SK-N-SH treated with all-trans-retinoic acid at 6 μM for 48 hours (cell line): ENCODE measurements at regions not wholly inside any gene's neighbourhood (a gene's known extent, or its start where the extent isn't known, plus 50 kb on each side); places are given as distances from the start of the nearest gene placed in this dataset.

Source experiments
- ATAC-seq: fragments of 200-7000 bp; cut with Tn5 transposase; 3 replicates; pipeline ENCODE4 v1.9.1; 2020; ENCODE audit warnings: mild to moderate bottlenecking, moderate library complexity
- ARNTL ChIP-seq: fragments of 450-650 bp; formaldehyde crosslinking; IDR thresholded peaks from 2 replicates; pipeline ENCODE4 v1.5.0; 2020; ENCODE audit warnings: low read depth, mild to moderate bottlenecking, moderate library complexity, borderline replicate concordance
- BACH2 ChIP-seq: fragments of 250-450 bp; sonication (Bioruptor Pico); IDR thresholded peaks from 2 replicates; pipeline ENCODE4 v1.9.0; 2021; ENCODE audit warnings: mild to moderate bottlenecking, borderline replicate concordance
- CSDC2 ChIP-seq: fragments of 250-450 bp; sonication (Bioruptor Pico); IDR thresholded peaks from 2 replicates; pipeline ENCODE4 v1.5.0; 2020; ENCODE audit warnings: mild to moderate bottlenecking, moderate library complexity
- ESRRG ChIP-seq: fragments of 250-450 bp; sonication (Bioruptor Pico); IDR thresholded peaks from 2 replicates; pipeline ENCODE4 v1.6.1; 2021; ENCODE audit warnings: mild to moderate bottlenecking
- GLIS3 ChIP-seq: fragments of 250-450 bp; sonication (Bioruptor Pico); IDR thresholded peaks from 2 replicates; pipeline ENCODE4 v1.5.0; 2020; ENCODE audit warnings: mild to moderate bottlenecking, moderate library complexity
- ISL1 ChIP-seq: fragments of 250-450 bp; sonication (Bioruptor Pico); IDR thresholded peaks from 2 replicates; pipeline ENCODE4 v2.1.2; 2022; ENCODE audit warnings: mild to moderate bottlenecking, moderate library complexity
- RARB ChIP-seq: fragments of 250-450 bp; sonication (Bioruptor Pico); IDR thresholded peaks from 2 replicates; pipeline ENCODE4 v1.8.0; 2021; ENCODE audit warnings: mild to moderate bottlenecking, moderate library complexity
- SNAI2 ChIP-seq: fragments of 250-450 bp; sonication (Bioruptor Pico); IDR thresholded peaks from 2 replicates; pipeline ENCODE4 v1.5.0; 2020; ENCODE audit warnings: mild to moderate bottlenecking, moderate library complexity
- TCF4 ChIP-seq: fragments of 250-450 bp; sonication (Bioruptor Pico); IDR thresholded peaks from 2 replicates; pipeline ENCODE4 v1.8.0; 2021; ENCODE audit warnings: mild to moderate bottlenecking, moderate library complexity, borderline replicate concordance
- TOX ChIP-seq: fragments of 250-450 bp; sonication (Bioruptor Pico); IDR thresholded peaks from 2 replicates; pipeline ENCODE4 v1.8.0; 2021; ENCODE audit warnings: mild to moderate bottlenecking, moderate library complexity, borderline replicate concordance
- ZFP3 ChIP-seq: fragments of 250-450 bp; sonication (Bioruptor Pico); IDR thresholded peaks from 2 replicates; pipeline ENCODE4 v1.5.0; 2020; ENCODE audit warnings: mild to moderate bottlenecking, moderate library complexity
- ZFP30 ChIP-seq: fragments of 450-650 bp; formaldehyde crosslinking; IDR thresholded peaks from 2 replicates; pipeline ENCODE4 v1.5.0; 2022; ENCODE audit warnings: mild to moderate bottlenecking, moderate library complexity
- ZNF565 ChIP-seq: fragments of 450-650 bp; formaldehyde crosslinking; conservative IDR thresholded peaks from 2 replicates; pipeline ENCODE4 v1.5.0; 2020; ENCODE audit warnings: low read depth, mild to moderate bottlenecking, moderate library complexity
- TF ChIP-seq, protein P1 (sequence below): fragments of 250-450 bp; sonication (Bioruptor Pico); IDR thresholded peaks from 2 replicates; pipeline ENCODE4 v1.5.0; 2020; ENCODE audit warnings: mild to moderate bottlenecking, moderate library complexity
- TF ChIP-seq, protein P2 (sequence below): fragments of 250-450 bp; sonication (Bioruptor Pico); IDR thresholded peaks from 2 replicates; pipeline ENCODE4 v1.8.0; 2021; ENCODE audit warnings: low read depth, mild to moderate bottlenecking, moderate library complexity, borderline replicate concordance
- TF ChIP-seq, protein P3 (sequence below): fragments of 250-450 bp; sonication (Bioruptor Pico); IDR thresholded peaks from 2 replicates; pipeline ENCODE4 v1.8.0; 2020; ENCODE audit warnings: mild to moderate bottlenecking, moderate library complexity, borderline replicate concordance
- TF ChIP-seq, protein P4 (sequence below): fragments of 250-450 bp; sonication (Bioruptor Pico); IDR thresholded peaks from 2 replicates; pipeline ENCODE4 v1.5.1; 2020; ENCODE audit warnings: low read depth, mild to moderate bottlenecking, moderate library complexity

DNA sequence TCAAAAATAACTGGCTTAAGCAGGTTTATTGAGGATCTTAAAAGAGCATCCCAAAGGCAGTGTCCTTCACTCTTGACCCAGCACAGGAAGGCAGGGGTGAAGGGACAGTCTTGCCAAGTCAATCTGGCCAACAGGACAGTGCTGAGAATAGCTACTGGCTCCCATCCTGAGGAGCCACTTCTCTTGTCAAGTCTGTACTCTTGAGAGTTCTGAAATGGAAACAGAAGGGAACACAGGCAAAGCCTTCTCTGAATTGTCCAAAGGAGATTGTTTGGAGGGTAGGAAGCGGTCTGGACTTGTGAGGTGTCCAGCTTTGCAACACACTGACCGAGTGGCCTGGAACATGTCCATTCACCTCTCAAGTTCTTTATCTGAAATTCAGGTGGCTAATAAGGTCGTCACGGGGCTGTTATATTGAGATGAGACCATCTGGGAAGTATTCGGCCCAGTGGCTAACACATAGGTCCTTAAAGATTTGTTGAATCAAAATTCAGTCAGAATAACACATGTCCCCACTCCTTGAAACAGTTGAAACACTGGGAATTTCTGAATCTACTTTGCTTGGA, 99.5 kb upstream of the FHL2 start:
- TF ChIP-seq, protein P1, sequence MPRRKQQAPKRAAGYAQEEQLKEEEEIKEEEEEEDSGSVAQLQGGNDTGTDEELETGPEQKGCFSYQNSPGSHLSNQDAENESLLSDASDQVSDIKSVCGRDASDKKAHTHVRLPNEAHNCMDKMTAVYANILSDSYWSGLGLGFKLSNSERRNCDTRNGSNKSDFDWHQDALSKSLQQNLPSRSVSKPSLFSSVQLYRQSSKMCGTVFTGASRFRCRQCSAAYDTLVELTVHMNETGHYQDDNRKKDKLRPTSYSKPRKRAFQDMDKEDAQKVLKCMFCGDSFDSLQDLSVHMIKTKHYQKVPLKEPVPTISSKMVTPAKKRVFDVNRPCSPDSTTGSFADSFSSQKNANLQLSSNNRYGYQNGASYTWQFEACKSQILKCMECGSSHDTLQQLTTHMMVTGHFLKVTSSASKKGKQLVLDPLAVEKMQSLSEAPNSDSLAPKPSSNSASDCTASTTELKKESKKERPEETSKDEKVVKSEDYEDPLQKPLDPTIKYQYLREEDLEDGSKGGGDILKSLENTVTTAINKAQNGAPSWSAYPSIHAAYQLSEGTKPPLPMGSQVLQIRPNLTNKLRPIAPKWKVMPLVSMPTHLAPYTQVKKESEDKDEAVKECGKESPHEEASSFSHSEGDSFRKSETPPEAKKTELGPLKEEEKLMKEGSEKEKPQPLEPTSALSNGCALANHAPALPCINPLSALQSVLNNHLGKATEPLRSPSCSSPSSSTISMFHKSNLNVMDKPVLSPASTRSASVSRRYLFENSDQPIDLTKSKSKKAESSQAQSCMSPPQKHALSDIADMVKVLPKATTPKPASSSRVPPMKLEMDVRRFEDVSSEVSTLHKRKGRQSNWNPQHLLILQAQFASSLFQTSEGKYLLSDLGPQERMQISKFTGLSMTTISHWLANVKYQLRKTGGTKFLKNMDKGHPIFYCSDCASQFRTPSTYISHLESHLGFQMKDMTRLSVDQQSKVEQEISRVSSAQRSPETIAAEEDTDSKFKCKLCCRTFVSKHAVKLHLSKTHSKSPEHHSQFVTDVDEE (CRISPR knock-in tag) = no peak
- TF ChIP-seq ZFP30 (CRISPR knock-in tag) = no peak
- no peak for TF ChIP-seq RARB (CRISPR knock-in tag)
- no peak for TF ChIP-seq CSDC2
- TF ChIP-seq, protein P2, sequence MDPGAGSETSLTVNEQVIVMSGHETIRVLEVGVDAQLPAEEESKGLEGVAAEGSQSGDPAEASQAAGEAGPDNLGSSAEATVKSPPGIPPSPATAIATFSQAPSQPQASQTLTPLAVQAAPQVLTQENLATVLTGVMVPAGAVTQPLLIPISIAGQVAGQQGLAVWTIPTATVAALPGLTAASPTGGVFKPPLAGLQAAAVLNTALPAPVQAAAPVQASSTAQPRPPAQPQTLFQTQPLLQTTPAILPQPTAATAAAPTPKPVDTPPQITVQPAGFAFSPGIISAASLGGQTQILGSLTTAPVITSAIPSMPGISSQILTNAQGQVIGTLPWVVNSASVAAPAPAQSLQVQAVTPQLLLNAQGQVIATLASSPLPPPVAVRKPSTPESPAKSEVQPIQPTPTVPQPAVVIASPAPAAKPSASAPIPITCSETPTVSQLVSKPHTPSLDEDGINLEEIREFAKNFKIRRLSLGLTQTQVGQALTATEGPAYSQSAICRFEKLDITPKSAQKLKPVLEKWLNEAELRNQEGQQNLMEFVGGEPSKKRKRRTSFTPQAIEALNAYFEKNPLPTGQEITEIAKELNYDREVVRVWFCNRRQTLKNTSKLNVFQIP (CRISPR knock-in tag) = no peak
- TF ChIP-seq SNAI2 (CRISPR knock-in tag) = no peak
- TF ChIP-seq ZFP3 = no peak
- no peak for TF ChIP-seq GLIS3 (CRISPR knock-in tag)
- TF ChIP-seq ZNF565 (CRISPR knock-in tag) = no peak
- TF ChIP-seq, protein P3, sequence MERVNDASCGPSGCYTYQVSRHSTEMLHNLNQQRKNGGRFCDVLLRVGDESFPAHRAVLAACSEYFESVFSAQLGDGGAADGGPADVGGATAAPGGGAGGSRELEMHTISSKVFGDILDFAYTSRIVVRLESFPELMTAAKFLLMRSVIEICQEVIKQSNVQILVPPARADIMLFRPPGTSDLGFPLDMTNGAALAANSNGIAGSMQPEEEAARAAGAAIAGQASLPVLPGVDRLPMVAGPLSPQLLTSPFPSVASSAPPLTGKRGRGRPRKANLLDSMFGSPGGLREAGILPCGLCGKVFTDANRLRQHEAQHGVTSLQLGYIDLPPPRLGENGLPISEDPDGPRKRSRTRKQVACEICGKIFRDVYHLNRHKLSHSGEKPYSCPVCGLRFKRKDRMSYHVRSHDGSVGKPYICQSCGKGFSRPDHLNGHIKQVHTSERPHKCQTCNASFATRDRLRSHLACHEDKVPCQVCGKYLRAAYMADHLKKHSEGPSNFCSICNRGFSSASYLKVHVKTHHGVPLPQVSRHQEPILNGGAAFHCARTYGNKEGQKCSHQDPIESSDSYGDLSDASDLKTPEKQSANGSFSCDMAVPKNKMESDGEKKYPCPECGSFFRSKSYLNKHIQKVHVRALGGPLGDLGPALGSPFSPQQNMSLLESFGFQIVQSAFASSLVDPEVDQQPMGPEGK = no peak
- no peak for TF ChIP-seq BACH2 (CRISPR knock-in tag)
- no peak for ATAC-seq

DNA sequence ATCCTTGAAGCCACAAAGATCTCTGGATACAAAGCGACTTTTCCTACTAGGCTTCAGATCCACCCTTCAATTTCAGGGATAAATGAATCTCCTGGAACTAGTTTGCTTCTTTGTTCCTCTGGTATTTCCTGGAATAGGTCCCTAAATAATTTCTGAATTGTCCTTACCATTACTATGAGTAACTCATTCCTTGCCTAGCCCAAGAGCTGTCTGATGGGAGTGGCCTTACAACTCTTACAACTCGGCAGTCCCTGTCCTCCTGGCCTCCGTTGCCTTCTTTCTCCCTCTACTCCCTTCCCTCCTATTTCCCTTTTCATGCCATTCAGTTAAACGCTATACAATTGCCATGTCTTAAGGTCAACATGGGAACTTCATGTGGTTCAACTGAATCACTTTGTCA, 98.2 kb upstream of the FHL2 start:
- TF ChIP-seq ARNTL (CRISPR knock-in tag) (no peak), ZFP3 (no peak), BACH2 (CRISPR knock-in tag) (no peak), RARB (CRISPR knock-in tag) (no peak), ISL1 (CRISPR knock-in tag) (no peak), TOX (CRISPR knock-in tag) (no peak), TCF4 (CRISPR knock-in tag) (no peak)
- TF ChIP-seq, protein P4, sequence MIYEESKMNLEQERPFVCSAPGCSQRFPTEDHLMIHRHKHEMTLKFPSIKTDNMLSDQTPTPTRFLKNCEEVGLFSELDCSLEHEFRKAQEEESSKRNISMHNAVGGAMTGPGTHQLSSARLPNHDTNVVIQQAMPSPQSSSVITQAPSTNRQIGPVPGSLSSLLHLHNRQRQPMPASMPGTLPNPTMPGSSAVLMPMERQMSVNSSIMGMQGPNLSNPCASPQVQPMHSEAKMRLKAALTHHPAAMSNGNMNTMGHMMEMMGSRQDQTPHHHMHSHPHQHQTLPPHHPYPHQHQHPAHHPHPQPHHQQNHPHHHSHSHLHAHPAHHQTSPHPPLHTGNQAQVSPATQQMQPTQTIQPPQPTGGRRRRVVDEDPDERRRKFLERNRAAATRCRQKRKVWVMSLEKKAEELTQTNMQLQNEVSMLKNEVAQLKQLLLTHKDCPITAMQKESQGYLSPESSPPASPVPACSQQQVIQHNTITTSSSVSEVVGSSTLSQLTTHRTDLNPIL (CRISPR knock-in tag) = no peak
- TF ChIP-seq, all 23 proteins: peak for 0
- no peak for ATAC-seq

DNA sequence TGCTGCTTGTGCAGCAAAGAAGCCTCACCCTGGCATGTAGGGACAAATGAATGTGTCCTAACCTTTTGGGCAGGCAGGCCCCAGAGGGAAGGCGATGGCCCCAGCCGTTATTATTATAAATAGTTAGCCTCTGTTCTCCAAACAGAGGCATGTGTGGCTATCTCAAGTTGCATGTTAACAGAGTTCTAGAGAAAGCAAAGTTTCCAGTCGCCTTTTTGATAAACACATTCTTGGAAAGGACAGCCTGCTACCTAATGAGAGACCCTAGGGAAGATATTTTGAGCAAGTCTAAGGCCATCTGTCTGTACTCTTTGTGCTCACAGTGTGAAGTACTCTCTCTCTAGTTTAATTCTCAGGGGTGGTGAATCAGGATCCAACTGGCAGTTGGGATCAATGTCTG, 97.4 kb upstream of the FHL2 start:
- ATAC-seq = no peak
- no peak for TF ChIP-seq ESRRG (CRISPR knock-in tag)
- TF ChIP-seq, protein P4 (CRISPR knock-in tag) = no peak
- no peak for TF ChIP-seq RARB (CRISPR knock-in tag)
- no peak for TF ChIP-seq TOX (CRISPR knock-in tag)
- TF ChIP-seq ZNF565 (CRISPR knock-in tag) = no peak
- no peak for TF ChIP-seq SNAI2 (CRISPR knock-in tag)
- TF ChIP-seq, protein P1 (CRISPR knock-in tag) = no peak
